SKM-1 treated with dmso at 0.1 percent for 144 hours (cell line): ENCODE measurements at regions not wholly inside any gene's neighbourhood (a gene's known extent, or its start where the extent isn't known, plus 50 kb on each side); places are given as distances from the start of the nearest gene placed in this dataset.
"Not testable (repeated sequence)": the region's sequence is repeated elsewhere in the genome, so short reads cannot be mapped to it uniquely, and the experiment has no call there.

Experiments
- DNase-seq: peaks from one replicate; lab custom pipeline; 2025; ENCODE audit not compliant: unreplicated experiment; lab: John Stamatoyannopoulos, UW

DNA sequence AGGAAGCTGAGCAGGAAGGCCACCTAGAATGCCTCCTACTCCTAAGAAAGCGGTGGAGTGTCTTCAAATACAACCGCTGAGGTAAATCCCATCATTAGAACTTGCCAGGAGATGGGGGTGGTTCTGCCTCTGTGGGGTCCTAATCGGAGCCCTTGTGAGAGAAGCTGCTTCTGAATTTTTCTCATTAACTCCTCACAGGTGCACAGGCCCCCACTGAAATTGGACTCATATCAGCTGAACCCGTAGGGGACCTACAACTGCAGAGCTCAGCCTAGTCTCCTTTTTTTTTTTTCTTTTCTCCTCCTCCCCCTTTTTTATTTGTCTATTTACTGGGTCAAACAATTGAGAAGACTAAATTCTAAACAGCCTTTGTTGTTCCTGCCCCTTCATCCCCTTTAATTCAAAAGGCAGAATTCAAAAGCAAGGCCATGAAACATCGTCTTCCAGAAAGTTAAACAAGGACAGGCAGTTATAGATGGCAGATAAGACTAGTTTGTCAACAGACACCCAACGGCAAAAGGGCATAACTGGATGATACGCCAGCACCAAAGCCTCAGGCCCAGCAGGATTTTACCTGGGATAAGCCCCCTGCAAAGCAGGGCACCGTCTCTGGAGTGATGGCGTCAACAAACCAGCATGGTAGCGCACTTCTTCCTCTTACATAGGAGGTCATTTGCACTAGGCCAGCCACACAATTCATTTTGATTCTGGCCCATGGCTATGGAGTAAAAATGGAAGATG lies 213.7 kb upstream of the HES1 start:
- DNase-seq = no peak

DNA sequence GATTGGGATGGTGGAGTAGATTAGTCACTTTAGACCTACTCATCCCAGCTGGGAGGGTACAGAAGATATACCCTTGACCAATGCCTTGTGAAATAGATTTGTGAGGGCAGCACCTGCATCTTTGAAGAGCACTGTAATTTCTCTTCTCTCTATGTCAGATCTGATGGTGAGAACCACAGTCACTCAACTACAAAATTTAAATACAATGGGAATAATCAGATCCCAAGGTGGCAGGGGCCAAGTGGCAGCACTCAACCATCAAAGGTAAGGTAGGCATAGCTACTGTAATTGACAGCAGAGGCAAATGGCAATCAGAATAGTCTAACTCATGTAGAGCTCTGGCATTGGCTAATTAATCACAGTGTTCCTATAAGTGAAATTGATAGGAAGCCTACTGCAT lies 212.0 kb upstream of the HES1 start:
- DNase-seq = not testable (repeated sequence)

DNA sequence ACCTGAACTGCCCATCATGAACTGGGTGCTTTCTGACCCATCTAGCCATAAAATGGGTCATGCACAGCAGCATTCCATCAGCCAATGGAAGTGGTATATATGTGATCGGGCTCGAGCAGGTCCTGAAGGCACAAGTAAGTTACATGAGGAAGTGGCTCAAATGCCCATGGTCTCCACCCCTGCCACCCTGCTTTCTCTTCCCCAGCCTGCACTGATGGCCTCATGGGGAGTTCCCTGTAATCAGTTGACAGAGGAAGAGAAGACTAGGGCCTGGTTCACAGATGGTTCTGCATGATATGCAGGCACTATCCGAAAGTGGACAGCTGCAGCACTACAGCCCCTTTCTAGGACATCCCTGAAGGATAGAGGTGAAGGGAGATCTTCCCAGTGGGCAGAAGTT lies 209.9 kb upstream of the HES1 start:
- not testable (repeated sequence) for DNase-seq

DNA sequence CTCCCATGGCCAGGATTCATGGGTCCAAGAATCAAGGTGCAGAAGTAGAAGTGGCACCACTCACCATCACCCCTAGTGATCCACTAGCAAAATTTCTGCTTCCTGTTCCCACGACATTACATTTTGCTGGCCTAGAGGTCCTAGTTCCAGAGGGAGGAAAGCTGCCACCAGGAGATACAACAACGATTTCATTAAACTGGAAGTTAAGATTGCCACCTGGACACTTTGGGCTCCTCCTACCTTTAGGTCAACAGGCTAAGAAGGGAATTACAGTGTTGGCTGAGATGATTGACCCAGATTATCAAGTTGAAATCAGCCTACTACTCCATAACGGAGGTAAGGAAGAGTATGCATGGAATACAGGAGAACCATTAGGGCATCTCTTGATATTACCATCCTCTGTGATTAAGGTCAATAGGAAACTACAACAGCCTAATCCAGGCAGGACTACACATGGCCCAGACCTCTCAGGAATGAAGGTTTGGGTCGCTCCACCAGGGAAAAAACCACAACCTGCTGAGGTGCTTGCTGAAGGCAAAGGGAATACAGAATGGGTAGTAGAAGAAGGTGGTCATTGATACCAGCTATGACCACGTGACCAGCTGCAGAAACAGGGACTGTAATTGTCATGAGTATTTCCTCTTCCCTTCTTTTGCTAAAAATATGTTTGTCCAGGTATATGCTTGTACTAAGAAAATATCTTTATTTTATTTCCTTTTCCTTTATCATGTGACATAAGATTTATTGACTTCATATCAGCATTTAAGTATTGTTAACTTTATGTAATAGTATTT lies 208.3 kb upstream of the HES1 start:
- not testable (repeated sequence) for DNase-seq

DNA sequence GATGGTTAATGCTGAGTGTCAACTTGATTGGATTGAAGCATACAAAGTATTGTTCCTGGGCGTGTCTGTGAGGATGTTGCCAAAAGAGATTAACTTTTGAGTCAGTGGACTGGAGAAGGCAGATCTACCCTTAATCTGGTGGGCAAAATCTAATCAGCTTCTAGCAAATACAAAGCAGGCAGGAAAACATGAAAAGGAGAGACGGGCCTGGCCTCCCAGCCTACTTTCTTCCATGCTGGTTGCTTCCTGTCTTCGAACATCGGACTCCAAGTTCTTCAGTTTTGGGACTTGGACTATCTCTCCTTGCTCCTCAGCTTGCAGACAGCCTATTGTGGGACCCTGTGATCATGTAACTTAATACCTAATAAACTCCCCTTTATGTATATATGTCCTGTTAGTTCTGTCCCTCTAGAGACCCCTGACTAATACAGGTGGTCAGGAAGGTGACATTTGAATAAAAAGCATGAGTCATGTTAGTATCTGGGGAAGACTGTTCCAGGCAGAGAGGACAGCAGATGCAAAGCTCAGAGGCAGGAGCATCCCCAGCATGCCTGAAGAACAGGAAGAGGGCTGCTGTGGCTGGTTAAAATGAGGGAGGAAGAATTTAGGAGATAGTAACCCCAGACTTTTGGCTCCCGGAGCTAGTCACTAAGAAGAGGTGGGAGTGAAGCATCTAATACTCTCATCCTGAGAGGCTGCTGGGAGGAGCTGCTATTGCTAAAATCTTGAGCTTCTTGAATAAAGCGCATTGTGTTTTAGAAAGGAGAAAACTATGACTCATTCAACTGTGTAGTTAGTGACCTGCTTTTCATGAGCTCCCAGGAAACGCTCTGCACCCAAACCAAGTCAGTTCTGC lies 207.4 kb upstream of the HES1 start:
- no peak for DNase-seq

DNA sequence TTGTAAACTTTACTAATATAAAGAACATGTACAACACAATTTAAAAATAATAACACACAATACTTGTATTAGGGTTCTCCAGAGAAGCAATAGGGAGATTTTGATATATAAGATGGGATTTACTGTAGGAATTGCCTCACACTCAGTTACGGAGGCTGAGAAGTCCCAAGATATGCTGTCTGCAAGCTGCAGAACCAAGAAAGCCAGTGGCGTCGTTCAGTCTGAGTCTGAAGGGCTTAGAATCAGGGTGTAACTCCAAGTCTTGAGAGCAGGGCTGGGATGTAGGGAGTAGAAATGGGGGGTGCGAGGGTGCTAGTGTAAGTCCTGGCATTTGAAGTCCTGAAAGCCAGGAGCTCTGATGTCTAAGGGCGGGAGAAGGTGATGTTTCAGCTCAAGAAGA lies 206.6 kb upstream of the HES1 start:
- DNase-seq = no peak

DNA sequence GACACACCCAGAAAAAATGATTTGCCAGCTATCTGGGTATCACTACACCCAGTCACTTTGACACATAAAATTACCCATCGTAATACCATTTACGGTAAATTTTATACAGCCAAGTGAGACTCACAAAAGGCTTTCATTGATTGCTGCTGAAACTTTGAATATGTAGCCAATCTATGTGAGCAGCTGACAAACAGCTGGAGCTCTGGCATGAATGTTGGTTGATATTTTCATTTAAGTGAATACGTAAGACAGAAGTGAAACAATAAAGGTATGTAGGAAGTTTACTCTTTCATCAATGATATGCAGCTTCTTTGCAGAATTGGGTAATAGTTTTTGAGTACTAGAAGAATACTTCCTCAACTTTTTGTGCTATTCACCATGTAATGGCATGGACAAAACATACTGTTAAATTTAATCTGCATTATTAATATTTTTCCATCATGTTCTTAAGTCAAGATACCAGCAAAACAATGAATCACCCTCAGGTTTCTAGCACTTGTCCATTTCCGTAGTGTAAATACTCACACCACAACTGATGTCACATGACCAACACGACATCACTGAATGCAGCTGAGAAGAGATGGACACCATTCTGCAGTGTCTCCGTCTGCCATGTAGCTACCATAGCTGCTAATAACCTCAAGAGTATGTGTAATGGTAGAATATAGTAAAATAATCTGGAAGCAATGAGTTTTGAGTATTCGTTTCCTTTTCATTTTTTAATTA lies 205.9 kb upstream of the HES1 start:
- DNase-seq = no peak

DNA sequence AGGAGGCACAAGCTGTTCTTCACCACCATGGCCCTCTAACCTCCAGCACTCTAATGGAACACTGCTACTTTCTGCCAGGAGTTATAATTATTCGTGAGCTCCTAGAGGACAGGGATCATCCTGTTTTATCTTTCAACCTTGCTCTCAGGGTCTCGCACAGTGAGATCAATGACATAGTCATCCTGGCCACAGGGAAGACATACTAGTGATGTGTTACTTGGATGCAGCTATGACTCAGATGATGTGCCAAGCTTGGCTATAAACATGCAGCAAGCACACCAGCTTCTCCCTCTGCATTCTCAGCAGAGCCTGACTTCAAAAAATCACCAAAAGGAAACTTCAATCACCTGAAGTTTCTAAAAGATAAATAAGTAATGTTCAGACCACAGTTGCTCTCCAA lies 203.8 kb upstream of the HES1 start:
- DNase-seq = no peak

DNA sequence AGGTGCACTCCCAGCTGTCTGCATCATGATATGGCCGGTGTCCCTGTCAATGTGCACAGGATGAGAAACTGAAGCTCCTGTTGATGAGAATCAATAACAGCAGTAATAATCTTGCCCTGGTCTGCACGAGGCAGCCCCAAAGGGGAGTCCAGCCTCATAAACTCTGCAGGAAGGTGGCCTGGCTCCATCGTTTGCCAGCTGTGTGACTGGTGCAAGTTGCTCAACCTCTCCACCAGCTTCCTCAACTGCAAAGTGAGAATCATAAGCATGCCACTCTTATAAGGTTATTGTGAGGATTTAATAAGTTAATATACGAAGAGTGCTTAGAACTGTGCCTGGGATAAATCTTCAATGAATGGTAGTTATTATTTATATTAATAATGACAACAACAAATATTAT lies 203.4 kb upstream of the HES1 start:
- no peak for DNase-seq

DNA sequence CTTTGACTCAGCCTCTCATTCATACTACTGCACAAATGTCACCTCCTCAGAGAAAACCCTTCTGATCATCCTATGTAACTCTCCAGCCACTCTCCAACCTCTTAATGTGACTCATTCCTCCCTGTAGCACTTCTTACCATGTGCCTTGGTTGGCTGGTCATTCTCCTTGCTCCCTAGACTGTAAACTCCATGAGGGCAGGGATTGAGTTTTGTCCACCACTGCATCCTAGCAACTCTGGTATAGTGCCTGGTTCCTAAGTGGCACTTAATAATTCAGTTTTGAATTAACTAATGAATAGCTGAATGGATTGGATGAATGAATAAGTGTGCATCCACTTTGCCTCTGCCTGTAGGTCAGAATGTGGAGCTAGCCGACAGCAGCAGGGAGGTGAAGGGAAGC lies 202.5 kb upstream of the HES1 start:
- no peak for DNase-seq

DNA sequence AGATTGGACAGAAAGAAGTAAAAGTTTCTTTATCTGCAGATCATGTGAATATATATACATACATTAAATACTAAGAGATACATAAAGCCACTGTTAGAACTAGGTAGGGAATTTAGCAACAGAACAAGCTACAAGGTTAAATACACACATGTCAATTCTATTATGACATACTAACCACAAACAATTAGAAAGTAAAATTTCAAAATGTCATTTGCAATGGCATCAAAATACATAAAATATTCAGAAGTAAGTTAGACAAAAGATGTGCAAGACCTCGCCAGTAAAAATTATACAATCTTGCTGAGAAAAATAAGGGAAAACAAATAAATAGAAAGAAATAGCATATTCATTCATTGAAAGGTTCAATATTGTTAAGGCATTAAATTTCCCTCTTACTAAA lies 200.0 kb upstream of the HES1 start:
- no peak for DNase-seq

DNA sequence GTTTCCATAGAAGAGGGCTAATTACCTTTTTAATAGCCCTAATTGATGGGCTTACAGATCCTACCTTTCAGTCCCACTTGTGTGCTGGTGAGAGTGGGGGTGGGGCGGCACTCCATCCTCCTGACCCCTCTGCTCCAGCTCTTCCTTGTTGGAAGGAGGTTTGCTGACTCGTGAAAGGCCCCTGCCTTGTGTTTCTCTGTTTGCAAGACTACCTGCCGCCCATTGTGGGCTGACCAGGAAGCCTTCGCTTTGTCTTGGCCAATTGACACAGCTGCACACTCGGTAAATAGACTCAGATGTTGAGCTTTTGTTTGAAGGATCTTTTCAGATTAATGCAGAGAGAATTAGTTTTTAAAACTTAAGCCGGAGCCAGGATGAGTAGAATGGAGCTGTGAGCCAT lies 197.3 kb upstream of the HES1 start:
- DNase-seq = no peak

DNA sequence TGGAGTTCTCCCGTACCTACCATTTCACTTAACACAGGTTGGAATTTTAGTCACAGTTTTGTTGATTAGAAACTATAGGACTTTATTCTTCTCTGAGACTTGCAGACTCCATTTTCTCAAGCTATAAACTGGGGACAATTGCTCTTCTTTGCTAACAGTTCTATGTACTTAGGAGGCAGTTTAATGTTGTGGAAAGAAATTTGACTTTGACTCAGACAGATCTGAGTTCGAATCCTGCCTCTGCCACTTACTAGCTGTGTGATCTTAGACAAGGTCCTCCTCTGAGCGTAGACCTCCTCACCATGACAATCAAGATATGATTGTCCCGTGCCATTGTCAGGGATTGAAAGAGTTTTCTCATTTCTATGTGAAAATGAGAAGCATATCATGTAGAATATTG lies 196.4 kb upstream of the HES1 start:
- DNase-seq = no peak

DNA sequence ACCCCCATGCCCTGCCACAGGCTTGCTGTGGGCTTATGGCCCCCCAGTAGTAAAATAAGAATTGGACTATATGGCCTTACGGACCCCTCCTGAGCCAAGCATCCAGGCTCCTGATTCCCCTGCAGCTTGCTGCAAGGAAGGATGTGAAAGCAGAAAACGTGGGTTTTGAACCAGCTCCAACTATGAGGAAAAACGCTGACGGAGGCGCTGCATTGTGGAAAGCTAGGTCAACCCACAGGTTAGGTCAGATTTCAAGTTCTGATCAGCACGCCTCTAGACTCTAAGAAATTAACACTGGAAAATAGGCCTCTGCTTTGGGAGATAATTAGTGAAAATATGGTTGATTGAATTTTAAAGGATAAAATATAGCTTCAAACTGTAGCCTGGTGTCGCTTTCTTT lies 195.4 kb upstream of the HES1 start:
- DNase-seq = no peak

DNA sequence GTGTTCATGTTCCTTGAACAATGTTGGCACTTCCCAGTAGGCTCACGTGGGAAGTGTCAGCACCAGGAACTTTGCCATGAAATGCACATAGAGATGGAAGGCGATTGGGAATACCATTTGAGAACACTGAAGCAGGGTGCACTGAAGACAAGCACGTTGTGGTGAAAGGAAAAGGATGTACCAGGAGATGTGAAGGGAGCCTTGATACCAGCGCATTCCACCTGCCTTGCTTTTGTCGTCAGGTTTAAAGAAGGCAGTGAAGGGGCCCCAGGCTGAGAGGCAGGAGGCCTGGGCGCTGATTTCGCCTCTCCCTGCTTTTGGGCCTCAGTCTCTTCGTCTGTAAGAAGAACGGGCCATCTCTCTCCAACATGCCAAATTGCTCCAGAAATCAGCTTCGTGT lies 194.5 kb upstream of the HES1 start:
- no peak for DNase-seq

DNA sequence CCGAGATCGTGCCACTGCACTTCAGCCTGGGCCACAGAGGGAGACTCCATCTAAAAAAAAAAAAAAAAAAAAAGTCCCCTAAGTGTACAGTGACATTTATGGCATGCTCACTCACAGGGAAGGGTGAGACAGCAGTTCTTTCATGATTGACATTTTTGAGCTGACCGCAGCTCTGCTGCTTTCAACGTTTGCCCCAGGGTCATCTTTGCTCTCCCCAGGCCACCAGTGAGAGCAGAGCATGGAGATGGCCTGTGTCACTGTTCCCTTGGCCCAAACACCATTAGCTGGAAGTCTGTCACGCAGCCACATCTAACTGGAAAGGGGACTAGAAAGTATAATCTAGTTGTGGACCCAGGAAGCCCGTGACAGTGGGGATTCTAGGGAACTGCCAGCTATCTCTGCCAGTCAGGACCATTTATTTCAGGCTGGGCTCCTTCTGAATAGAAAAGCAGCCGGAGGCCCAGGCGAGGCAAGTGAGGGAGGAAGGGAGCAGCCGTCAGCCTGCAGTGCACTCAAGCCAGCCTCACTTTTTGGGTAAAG lies 193.4 kb upstream of the HES1 start:
- no peak for DNase-seq

DNA sequence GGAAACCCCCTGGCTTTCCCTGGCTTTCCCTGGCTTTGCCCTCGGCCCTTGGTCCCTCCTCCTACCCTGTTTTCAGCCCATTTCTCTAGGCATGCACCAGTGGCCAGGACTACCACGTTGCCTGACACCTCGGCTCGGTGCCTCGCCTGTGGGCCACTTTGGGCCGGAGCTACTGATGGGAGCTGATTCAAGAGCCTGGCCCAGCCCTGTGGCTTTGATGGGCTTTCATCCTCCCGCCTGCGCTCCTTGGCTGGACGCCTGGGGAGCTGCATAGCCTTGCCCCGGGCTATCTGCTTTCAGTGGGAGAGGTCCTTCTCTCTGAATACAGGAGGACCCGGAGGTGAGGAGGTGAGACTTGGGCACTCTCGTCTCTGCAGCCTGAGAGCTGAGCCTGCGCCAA lies 192.7 kb upstream of the HES1 start:
- no peak for DNase-seq

DNA sequence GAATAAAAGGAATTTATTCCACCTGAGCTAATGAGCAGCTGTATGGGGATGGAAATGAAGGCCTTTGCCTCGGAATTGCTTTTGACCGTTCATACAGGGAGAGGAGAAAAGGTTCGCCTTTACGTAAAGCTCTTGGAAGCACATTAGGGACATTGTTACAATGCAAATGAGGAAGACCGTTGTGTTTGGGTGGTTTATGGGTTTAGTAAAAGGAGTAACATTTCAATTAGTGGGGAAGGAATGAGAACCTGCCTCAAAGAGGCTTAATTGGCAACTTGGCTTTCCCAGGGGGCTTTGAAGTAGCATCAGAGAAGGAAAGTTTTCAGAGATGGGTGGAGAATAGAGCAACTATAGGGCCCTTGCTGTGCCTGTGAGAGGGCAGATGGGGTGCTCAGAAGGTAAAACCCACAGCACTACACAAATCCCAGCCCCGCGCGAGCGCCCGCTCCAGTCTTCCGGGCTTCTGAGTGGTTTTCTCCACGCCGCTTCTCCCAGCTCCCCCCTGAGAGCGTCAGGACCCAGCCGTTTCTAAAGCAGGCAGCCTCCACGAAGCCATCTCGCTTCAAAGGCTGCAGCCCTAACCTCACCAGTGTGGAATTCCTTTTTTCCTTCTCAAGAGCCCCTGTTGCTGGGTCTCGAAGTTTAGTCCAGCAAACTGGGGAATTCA lies 192.0 kb upstream of the HES1 start:
- no peak for DNase-seq

DNA sequence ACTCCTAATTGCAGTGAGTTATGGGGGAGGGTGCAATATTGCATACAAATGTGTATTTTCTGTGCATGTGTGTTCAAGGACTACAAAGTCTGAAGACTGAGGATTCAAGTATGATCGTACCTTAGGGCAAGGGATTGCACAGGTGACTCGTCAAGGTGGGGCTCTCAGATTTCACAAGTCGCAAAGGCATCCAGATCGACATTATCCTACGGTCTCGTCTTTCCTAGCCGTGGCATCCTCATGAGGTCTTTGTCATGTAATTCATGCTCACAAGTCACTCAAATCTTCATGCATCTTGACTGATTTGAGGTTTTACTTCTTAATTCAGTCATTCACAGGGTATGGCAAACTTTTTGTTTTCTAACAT lies 191.4 kb upstream of the HES1 start:
- DNase-seq = no peak

DNA sequence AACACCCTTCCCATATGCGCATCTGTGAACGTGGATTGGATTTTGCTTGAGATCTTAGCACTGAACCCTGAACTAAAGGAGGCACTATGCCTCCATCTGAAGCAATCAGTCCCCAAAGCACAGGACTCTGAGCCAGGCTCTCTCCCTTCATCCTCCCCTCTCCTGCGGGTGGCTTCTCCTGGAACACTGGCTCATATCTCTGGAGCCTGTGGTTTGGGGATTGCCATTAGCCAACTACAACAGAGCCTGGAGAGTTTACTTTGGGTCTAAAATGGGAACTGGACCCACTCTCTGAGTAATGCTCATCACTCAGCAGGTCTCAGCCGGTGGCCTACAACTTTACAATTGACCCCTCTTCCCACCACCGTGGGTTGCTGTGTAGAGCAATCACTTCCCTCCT lies 190.8 kb upstream of the HES1 start:
- no peak for DNase-seq
